Activated naive CD8-positive, alpha-beta T cell (primary cell): ENCODE measurements at regions not wholly inside any gene's neighbourhood (a gene's known extent, or its start where the extent isn't known, plus 50 kb on each side); places are given as distances from the start of the nearest gene placed in this dataset.

ENCODE experiments used
- H3K27ac Mint-ChIP-seq: one replicate; pipeline ENCODE4 v1.8.0; 2021; ENCODE audit warnings: mixed read lengths
- H3K27me3 Mint-ChIP-seq: one replicate; pipeline ENCODE4 v1.8.0; 2021; ENCODE audit warnings: mixed read lengths
- H3K36me3 Mint-ChIP-seq: one replicate; pipeline ENCODE4 v1.8.0; 2021; ENCODE audit warnings: mixed read lengths
- H3K4me1 Mint-ChIP-seq: one replicate; pipeline ENCODE4 v1.8.0; 2021; ENCODE audit warnings: low read depth, mixed read lengths
- H3K4me3 Mint-ChIP-seq: one replicate; pipeline ENCODE4 v1.8.0; 2021; ENCODE audit warnings: mild to moderate bottlenecking, mixed read lengths
- H3K9me3 Mint-ChIP-seq: one replicate; pipeline ENCODE4 v1.8.0; 2021; ENCODE audit warnings: low read depth, mixed read lengths

DNA sequence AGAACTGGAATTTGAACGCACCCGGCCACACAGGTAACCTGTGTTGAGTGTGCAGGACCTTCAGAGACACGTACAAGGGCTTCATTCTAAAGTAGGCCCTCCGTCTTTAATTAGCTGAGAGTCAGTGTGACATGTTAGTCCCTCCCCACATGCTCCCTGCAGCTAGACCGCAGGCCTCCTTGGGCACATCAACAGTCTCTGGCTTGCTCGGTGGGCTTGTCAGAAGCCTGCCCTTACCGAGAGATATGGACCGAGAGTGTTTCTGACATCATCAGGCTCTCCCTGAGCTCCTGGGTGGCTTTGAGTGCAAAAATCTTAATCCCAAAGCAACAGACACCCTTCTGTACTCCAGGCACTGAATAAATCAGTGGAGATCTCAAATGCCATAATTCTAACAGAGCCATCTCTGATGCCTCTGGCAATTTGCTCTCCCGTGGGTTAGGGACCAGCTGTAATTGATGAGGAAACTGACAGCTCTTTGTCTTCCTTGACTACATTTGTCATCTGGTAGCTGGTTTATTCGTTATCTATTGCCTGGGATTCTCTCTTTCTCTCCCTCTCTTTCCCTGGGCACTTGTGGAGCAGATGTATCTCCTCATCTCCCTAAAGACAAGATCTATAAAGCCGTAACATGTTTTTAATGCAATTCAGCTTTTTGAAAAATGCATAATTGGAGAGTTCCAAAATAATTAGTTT, 850.6 kb downstream of the TYW1 start:
- H3K27ac Mint-ChIP-seq = no peak overlapping the region

DNA sequence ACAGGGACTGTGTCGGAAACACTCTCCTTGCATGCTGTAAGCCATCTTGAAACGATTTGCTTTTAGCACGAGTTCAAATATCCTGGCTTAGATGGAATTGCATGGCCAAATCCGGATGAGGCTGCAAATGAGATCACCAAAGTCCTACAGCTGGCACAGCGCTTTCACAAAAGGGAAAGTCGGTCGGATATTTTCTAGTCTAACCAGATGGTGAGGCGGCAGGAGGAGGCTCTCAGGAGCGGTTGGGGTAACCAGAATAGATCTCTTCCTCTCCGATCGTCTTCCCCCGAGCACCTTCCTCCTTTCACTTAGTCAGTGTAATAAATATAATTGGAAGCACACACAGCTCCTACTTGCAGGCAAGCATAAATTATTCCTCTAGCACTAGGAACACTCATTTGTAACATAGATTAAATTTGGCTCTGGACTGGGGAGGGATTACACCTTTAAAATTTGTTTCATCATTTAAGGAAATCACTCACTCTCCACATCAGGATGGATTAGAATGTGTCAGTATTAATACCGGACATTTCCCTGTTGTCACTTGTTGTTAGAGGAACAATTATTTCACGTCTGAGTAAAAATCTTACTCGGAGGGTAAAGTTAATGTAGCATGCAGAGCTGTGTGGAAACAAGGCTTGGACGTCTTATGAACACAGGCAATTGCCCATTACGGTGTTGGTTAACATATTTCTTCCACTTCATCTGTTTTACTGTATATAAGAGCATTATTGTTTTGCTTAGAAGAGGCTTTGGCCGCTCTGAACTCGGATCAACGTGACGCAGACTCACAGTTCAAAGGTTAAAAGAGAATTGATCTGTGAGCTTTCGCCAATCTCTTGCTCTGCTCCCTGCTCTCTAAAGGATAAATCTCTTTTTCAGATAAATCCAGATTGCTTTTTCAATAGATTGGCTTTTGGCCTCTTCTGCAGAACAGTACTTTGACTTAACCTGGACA, 857.9 kb downstream of the TYW1 start:
- no peaks in the 10 kb centered on the region for H3K36me3 Mint-ChIP-seq
- no peak overlapping the region for H3K27ac Mint-ChIP-seq
- H3K4me3 Mint-ChIP-seq = no peak overlapping the region
- H3K9me3 Mint-ChIP-seq = peaks cover 12% of the 10 kb centered on the region
- no peaks in the 10 kb centered on the region for H3K27me3 Mint-ChIP-seq
- H3K4me1 Mint-ChIP-seq = no peaks in the 10 kb centered on the region

More for the DNA sequence above, 850.6 kb downstream of the TYW1 start:
- Mint-ChIP-seq H3K4me1 (no peaks in the 10 kb centered on the region), H3K36me3 (no peaks in the 10 kb centered on the region), H3K9me3 (no peaks in the 10 kb centered on the region), H3K27me3 (no peaks in the 10 kb centered on the region), H3K4me3 (no peak overlapping the region)

DNA sequence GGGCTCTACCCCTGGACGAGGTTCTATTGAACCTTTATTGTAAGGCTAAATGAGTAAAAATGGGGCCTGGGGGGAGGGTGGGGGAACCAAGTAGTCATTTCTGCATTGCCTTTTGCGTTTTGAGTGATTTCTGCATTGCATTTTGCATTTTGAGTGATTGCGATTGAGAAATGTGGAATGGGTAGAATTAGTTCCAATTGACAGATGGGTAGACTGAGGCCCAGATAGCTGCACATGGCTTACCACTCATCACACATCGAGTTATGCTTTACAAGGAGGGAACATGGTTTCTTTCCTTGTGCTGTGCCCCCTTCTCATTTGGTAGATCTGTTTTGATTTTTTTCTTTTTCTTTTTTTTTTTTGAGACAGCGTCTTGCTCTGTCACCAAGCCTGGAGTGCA, 858.7 kb downstream of the TYW1 start:
- no peaks in the 10 kb centered on the region for H3K4me1 Mint-ChIP-seq
- no peak overlapping the region for H3K27ac Mint-ChIP-seq
- H3K4me3 Mint-ChIP-seq = no peak overlapping the region
- H3K36me3 Mint-ChIP-seq = no peaks in the 10 kb centered on the region
- no peaks in the 10 kb centered on the region for H3K27me3 Mint-ChIP-seq
- peaks cover 12% of the 10 kb centered on the region for H3K9me3 Mint-ChIP-seq

DNA sequence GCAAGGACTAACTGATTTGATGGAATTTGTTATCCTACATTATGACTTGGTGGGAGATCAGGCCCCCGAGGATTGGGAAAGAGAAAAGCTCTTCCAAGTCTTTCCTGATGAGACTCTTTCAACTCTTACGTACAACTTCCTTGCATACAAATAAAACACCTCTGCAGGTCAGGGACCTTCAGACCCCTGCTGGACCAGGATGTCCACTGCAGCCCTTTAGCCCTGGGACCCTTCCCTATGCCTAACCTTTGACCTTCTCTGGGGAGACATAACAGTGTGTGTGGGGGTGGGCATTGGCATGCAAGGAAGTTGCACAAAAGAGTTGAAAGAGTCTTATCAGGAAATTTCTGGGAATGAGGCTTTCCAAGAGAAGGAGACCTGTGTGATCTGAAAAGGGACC, 859.4 kb downstream of the TYW1 start:
- peaks cover 12% of the 10 kb centered on the region for H3K9me3 Mint-ChIP-seq
- H3K4me1 Mint-ChIP-seq = no peaks in the 10 kb centered on the region
- H3K27ac Mint-ChIP-seq = no peak overlapping the region
- H3K27me3 Mint-ChIP-seq = no peaks in the 10 kb centered on the region
- no peaks in the 10 kb centered on the region for H3K36me3 Mint-ChIP-seq
- no peak overlapping the region for H3K4me3 Mint-ChIP-seq

DNA sequence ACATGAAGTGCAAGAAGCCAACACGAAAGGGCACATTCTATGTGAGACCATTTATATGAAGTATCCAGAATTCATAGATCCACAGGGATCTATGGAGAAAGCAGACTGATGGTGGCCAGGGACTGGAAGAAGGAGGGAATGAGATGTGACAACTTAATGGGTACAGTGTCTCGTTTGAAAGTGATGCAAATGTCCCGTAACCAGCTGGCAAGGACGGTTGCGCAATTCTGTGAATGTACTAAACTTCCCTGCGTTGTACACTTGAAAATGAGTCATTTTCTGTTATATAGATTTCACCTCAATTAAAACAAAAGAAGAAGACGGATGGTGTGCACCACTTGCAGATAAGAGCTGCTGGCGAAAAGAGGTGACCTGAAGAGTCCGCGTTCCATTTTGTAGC, 861.1 kb downstream of the TYW1 start:
- H3K9me3 Mint-ChIP-seq = peaks cover 22% of the 10 kb centered on the region
- H3K36me3 Mint-ChIP-seq = no peaks in the 10 kb centered on the region
- H3K27ac Mint-ChIP-seq = no peak overlapping the region
- H3K4me3 Mint-ChIP-seq = no peak overlapping the region
- no peaks in the 10 kb centered on the region for H3K4me1 Mint-ChIP-seq
- H3K27me3 Mint-ChIP-seq = no peaks in the 10 kb centered on the region

DNA sequence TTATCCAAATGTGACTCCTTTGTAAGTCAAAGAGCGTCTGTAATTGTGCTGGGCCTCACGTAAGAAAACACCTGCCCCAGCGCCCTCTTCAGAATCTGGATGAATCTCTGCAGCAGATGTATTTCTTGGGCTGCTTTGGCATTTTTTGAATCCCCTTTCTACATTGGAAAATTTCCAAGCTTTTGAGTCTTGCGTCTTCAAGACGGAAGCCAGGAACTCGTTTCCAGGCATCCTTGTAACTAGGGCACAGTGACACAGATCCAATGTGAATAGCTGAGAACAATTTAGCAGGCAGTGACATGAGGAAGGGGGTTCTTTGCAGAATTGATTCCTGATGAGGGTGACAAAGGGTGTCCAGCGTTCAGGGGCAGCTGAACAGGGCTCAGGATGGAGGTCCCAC, 862.3 kb downstream of the TYW1 start:
- H3K4me1 Mint-ChIP-seq = no peaks in the 10 kb centered on the region
- no peak overlapping the region for H3K27ac Mint-ChIP-seq

DNA sequence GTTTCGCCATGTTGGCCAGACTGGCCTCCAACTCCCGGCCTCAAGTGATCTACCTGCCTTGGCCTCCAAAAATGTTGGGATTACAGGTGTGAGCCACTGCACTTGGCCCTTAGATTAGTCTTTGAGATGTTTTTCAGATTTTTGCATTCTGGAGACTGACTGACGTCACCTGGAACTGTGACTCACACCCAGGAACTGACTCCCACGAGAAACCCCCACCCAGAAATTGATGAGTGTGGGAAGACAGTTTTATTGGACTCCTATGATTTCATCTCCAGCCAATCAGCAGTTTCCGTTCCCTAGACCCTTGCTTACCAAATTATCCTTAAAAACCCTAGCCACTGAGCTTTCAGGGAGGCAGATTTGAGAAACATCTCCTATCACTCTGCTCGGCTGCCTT, 867.3 kb downstream of the TYW1 start:
- Mint-ChIP-seq H3K36me3 (no peaks in the 10 kb centered on the region), H3K9me3 (peaks cover 17% of the 10 kb centered on the region), H3K27me3 (no peaks in the 10 kb centered on the region), H3K4me3 (no peak overlapping the region), H3K4me1 (no peaks in the 10 kb centered on the region), H3K27ac (no peak overlapping the region)

More for the DNA sequence above, 862.3 kb downstream of the TYW1 start:
- Mint-ChIP-seq H3K36me3 (no peaks in the 10 kb centered on the region), H3K9me3 (peaks cover 18% of the 10 kb centered on the region), H3K27me3 (no peaks in the 10 kb centered on the region), H3K4me3 (no peak overlapping the region)

DNA sequence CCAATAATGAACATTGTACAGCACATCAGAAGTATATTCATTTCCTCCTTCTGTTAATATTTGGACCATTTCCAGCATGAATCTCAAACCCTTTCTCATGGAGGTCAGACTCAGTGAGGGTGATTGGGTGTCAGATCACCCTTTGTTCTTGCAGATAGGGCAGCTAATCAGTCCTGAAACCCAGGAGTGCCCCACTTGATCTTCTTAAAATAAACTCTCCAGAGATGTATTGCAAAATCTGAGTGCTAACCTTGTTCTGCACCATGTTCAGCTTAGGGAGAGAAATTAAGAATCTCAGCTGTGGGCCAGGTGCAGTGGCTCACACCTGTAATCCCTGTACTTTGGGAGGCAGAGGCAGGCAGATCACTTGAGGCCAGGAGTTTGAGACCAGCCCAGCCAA, 869.4 kb downstream of the TYW1 start:
- no peaks in the 10 kb centered on the region for H3K27me3 Mint-ChIP-seq
- H3K9me3 Mint-ChIP-seq = peaks cover 22% of the 10 kb centered on the region
- no peaks in the 10 kb centered on the region for H3K36me3 Mint-ChIP-seq
- no peak overlapping the region for H3K27ac Mint-ChIP-seq
- H3K4me3 Mint-ChIP-seq = no peak overlapping the region
- no peaks in the 10 kb centered on the region for H3K4me1 Mint-ChIP-seq

DNA sequence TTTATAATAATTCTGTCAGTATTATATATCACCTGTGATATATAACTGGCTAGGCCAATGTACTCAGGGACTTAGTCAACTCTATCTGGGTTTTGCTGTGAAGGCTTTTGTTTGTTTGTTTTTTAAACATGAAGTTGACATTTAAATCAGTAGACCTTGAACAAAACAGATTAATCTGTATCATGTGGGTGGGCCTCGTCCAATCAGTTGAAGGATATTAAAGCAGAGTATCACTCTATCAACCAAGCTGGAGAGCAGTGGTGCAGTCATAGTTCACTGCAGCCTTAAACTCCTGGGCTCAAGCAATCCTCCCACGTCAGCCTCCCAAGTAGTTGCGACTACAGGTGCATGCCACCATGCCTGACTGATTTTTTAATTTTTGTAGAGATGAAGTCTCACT, 870.2 kb downstream of the TYW1 start:
- no peaks in the 10 kb centered on the region for H3K27me3 Mint-ChIP-seq
- H3K4me3 Mint-ChIP-seq = no peak overlapping the region
- H3K36me3 Mint-ChIP-seq = no peaks in the 10 kb centered on the region
- no peaks in the 10 kb centered on the region for H3K4me1 Mint-ChIP-seq
- peaks cover 19% of the 10 kb centered on the region for H3K9me3 Mint-ChIP-seq
- H3K27ac Mint-ChIP-seq = no peak overlapping the region

DNA sequence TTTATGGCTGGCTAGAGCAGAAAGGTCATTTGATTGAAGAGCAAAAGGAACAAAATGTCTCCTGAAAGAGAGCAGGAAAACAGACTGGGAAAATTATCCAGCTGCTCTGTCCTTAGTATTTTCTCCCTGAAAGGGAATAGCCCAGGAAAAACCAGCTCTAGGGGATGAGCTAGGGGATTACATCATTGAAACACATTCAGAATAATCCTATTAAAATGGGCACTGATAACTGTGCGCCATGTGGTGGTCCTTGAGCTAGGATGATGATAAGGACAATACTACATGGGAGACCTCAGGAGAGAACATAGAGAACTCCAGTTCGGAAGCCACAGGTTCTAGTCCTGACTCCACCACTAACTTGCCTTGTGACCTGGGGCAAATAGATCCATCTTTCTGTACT, 873.8 kb downstream of the TYW1 start:
- H3K27me3 Mint-ChIP-seq = no peaks in the 10 kb centered on the region
- no peak overlapping the region for H3K27ac Mint-ChIP-seq
- no peak overlapping the region for H3K4me3 Mint-ChIP-seq
- no peaks in the 10 kb centered on the region for H3K36me3 Mint-ChIP-seq
- peaks cover 11% of the 10 kb centered on the region for H3K9me3 Mint-ChIP-seq
- H3K4me1 Mint-ChIP-seq = no peaks in the 10 kb centered on the region

DNA sequence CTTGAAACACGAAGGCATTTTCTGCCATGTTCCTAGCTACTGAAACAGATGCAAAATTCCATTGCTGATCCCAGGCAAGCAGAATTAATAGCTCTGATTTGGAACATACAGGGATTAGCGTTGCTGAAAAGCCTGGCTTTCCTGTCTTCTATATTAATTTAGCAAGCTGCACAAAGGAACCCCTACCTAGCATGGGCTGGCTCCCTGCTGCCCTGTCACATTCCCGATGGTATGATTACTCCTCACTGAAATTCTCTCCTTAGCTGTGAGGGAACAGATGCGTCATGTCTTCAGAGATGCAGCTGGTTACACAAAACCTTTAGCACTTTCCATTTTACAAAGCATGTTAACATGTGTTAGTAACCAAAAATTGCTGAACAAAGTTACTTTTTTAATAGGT, 878.9 kb downstream of the TYW1 start:
- Mint-ChIP-seq H3K36me3 (no peaks in the 10 kb centered on the region), H3K27me3 (no peaks in the 10 kb centered on the region), H3K9me3 (peaks cover 10% of the 10 kb centered on the region), H3K27ac (no peak overlapping the region), H3K4me1 (no peaks in the 10 kb centered on the region), H3K4me3 (no peak overlapping the region)

DNA sequence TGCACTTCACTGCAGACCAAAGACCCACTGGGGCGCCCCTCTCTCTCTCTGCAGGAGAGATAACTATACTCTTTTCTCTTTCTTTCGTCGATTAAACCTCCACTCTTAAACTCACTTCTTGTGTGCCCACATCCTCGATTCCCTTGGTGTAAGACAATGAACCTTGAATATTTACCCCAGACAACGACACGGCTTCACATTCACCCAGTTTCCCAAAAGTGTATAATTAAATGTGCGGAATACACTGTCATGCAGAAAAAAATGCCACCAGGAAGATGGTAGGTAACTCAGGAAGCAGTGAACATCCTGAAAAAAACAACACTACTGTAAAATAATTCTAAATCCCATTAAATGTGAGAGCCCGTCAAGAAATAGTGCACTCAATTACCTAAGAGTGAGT, 882.2 kb downstream of the TYW1 start:
- H3K9me3 Mint-ChIP-seq = peaks cover 3% of the 10 kb centered on the region
- no peak overlapping the region for H3K27ac Mint-ChIP-seq
- no peaks in the 10 kb centered on the region for H3K4me1 Mint-ChIP-seq
- no peak overlapping the region for H3K4me3 Mint-ChIP-seq
- H3K27me3 Mint-ChIP-seq = no peaks in the 10 kb centered on the region
- H3K36me3 Mint-ChIP-seq = no peaks in the 10 kb centered on the region

DNA sequence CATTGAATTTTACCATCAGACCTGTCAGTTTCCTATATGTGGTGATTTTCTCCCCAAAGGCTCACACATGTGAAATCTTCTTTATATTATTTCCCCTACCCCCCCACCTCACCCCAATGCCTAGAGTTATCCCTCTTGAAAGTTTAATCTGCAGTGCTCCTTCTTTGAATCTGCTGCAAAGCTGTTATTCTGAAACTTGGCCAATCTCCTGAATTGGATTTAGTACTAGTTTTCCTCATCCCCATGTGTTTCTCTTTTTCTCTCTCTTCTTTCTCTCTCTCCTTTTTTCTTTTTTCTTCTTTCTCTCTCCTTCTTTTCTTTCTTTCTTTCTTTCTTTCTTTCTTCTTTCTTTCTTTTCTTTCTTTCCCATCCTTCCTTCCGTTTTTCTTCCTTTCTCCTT, 886.2 kb downstream of the TYW1 start:
- Mint-ChIP-seq H3K4me3 (no peak overlapping the region), H3K27ac (no peak overlapping the region), H3K9me3 (no peaks in the 10 kb centered on the region), H3K27me3 (no peaks in the 10 kb centered on the region), H3K36me3 (no peaks in the 10 kb centered on the region), H3K4me1 (no peaks in the 10 kb centered on the region)

DNA sequence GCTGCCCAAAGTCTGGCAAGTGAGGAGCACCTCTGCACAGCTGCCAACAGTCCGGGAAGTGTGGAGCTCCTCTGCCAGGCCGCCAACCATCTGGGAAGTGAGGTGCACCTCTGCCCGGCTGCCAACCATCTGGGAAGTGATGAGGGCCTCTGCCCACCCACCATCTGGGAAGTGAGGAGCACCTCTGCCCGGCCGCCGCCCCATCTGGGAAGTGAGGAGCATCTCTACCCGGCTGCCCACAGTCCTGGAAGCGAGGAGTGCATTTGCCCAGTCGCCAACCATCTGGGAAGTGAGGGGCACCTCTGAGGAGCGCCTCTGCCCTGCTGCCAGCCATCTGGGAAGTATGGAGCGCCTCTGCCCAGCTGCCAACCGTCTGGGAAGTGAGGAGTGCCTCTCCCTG, 893.7 kb downstream of the TYW1 start:
- no peaks in the 10 kb centered on the region for H3K36me3 Mint-ChIP-seq
- no peak overlapping the region for H3K27ac Mint-ChIP-seq
- H3K4me1 Mint-ChIP-seq = no peaks in the 10 kb centered on the region
- H3K4me3 Mint-ChIP-seq = no peak overlapping the region
- H3K9me3 Mint-ChIP-seq = no peaks in the 10 kb centered on the region
- H3K27me3 Mint-ChIP-seq = no peaks in the 10 kb centered on the region

DNA sequence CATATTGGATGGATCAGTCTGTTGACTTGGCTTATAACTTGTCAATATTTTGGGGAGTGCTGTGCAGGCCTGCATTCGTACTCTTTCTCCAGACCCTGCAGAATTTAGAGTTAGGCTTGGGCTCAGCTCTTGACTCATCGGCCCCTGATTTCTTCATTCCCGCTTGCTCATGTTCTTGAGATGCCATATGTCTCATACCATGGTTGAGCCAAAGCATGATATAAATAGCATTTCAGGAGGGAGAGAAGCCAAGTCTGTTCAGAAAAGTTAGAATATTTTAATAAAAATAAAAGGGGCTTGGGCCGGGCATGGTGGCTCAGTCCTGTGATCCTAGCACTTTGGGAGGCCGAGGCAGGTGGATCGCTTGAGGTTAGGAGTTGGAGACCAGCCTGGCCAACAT, 898.1 kb downstream of the TYW1 start:
- H3K4me1 Mint-ChIP-seq = no peaks in the 10 kb centered on the region
- H3K27ac Mint-ChIP-seq = no peak overlapping the region
- H3K9me3 Mint-ChIP-seq = no peaks in the 10 kb centered on the region
- H3K36me3 Mint-ChIP-seq = no peaks in the 10 kb centered on the region
- no peak overlapping the region for H3K4me3 Mint-ChIP-seq
- no peaks in the 10 kb centered on the region for H3K27me3 Mint-ChIP-seq
